Keratinocyte (primary cell): ENCODE measurements at regions not wholly inside any gene's neighbourhood (a gene's known extent, or its start where the extent isn't known, plus 50 kb on each side); places are given as distances from the start of the nearest gene placed in this dataset.

ENCODE experiments used
- DNase-seq: peaks from one replicate; pipeline ENCODE4 v3.0.0-alpha.2; 2011; ENCODE audit warnings: low read depth, missing footprints, low spot score
- FAIRE-seq: peaks from 2 replicates; lab custom pipeline; 2011; peaks lifted over from hg19 to GRCh38; lab: Jason Lieb, UNC
- H2AFZ ChIP-seq: 2 replicates; pipeline ENCODE4 v1.6.0; 2012; ENCODE audit warnings: low read length, control low read depth, inconsistent platforms; ENCODE audit not compliant: control insufficient read depth
- H3K27ac ChIP-seq: 2 replicates; pipeline ENCODE4 v1.5.1; 2011; ENCODE audit warnings: low read length; ENCODE audit not compliant: control insufficient read depth, insufficient read depth
- H3K27me3 ChIP-seq: 3 replicates; pipeline ENCODE4 v1.6.0; 2011; ENCODE audit warnings: low read length; ENCODE audit not compliant: control insufficient read depth, insufficient read depth; ENCODE audit errors: extremely low read depth
- H3K36me3 ChIP-seq, 2 experiments: 2 replicates in 1 of 2; 3 replicates in 1 of 2; pipeline ENCODE4 v1.5.1; 2011; ENCODE audit warnings: low read length in 2 of 2, mild to moderate bottlenecking in 1 of 2; ENCODE audit not compliant: control insufficient read depth in 2 of 2, insufficient read depth in 2 of 2; ENCODE audit errors: extremely low read depth in 1 of 2
- H3K4me1 ChIP-seq: 3 replicates; pipeline ENCODE4 v1.5.1; 2011; ENCODE audit warnings: low read length; ENCODE audit not compliant: control insufficient read depth, insufficient read depth; ENCODE audit errors: extremely low read depth
- H3K4me2 ChIP-seq: 3 replicates; pipeline ENCODE4 v1.6.0; 2011; ENCODE audit warnings: low read depth, low read length; ENCODE audit not compliant: control insufficient read depth, insufficient read depth; ENCODE audit errors: extremely low read depth
- H3K4me3 ChIP-seq, 3 experiments: fragments of 200-600 bp in 1 of 3; sonication (generic) in 1 of 3; 2 replicates in 2 of 3; 3 replicates in 1 of 3; pipeline ENCODE4 v1.5.1; 2011 to 2016; ENCODE audit warnings: low read length in 3 of 3, mild to moderate bottlenecking in 3 of 3, control low read depth in 2 of 3, inconsistent platforms in 1 of 3, low read depth in 1 of 3, mixed read lengths in 1 of 3, mixed run types in 1 of 3, moderate library complexity in 1 of 3; ENCODE audit not compliant: control insufficient read depth in 2 of 3, insufficient read depth in 2 of 3; ENCODE audit errors: extremely low read depth in 1 of 3
- H3K79me2 ChIP-seq: 2 replicates; pipeline ENCODE4 v1.6.0; 2012; ENCODE audit warnings: low read length; ENCODE audit not compliant: control insufficient read depth, insufficient read depth
- H3K9ac ChIP-seq: 3 replicates; pipeline ENCODE4 v1.6.0; 2011; ENCODE audit warnings: low read length; ENCODE audit not compliant: control insufficient read depth, insufficient read depth; ENCODE audit errors: extremely low read depth
- H3K9me1 ChIP-seq: 3 replicates; pipeline ENCODE4 v1.6.0; 2011; ENCODE audit warnings: low read length; ENCODE audit not compliant: control insufficient read depth, insufficient read depth; ENCODE audit errors: extremely low read depth
- H3K9me3 ChIP-seq: 2 replicates; pipeline ENCODE4 v1.5.1; 2012; ENCODE audit warnings: low read depth, low read length; ENCODE audit not compliant: control insufficient read depth
- H4K20me1 ChIP-seq: 3 replicates; pipeline ENCODE4 v1.6.0; 2011; ENCODE audit warnings: low read length; ENCODE audit not compliant: control insufficient read depth, insufficient read depth; ENCODE audit errors: extremely low read depth
- CTCF ChIP-seq, 3 experiments: IDR thresholded peaks in 1 of 3; conservative IDR thresholded peaks in 1 of 3; optimal IDR thresholded peaks in 1 of 3; 2 replicates in 2 of 3; 3 replicates in 1 of 3; pipeline versions ENCODE3 to v1.5.1; 2011; ENCODE audit warnings: low read length in 3 of 3, mild to moderate bottlenecking in 3 of 3, moderate library complexity in 2 of 3, control low read depth in 1 of 3, inconsistent platforms in 1 of 3; ENCODE audit not compliant: insufficient read depth in 2 of 3; ENCODE audit errors: extremely low read depth in 1 of 3
- EZH2 ChIP-seq: IDR thresholded peaks from one replicate; pipeline ENCODE4 v1.6.1; 2012; ENCODE audit warnings: inconsistent platforms, mild to moderate bottlenecking, low read length, moderate library complexity
- dilution Hi-C: fragments of 300-500 bp; cut with MboI; formaldehyde crosslinking; loops from one replicate; pipeline ENCODE4 v1.7.0; 2020; ENCODE audit warnings: low sequenced_read_pairs; ENCODE audit not compliant: extremely low pct_ligation_motif_present

- no peaks in the 10 kb centered on the region for H3K9me3 ChIP-seq
- H3K9ac ChIP-seq = no peak overlapping the region
- peaks cover 24% of the 10 kb centered on the region for H3K4me1 ChIP-seq
- H3K36me3 ChIP-seq = no peaks in the 10 kb centered on the region
- no peaks in the 10 kb centered on the region for H4K20me1 ChIP-seq
- dilution Hi-C loops = no loop called here
- H2AFZ ChIP-seq = no peak overlapping the region
- no peak overlapping the region for H3K4me3 ChIP-seq
- DNase-seq = peak; percentile 30
- no peak overlapping the region for H3K27ac ChIP-seq
- no peak overlapping the region for H3K4me2 ChIP-seq
- TF ChIP-seq CTCF (optimal IDR thresholded peaks at IDR 0.05 in 1 of 3, IDR thresholded peaks at IDR 0.05 in 1 of 3, conservative IDR thresholded peaks at IDR 0.05 in 1 of 3; ENCODE audit: extremely low read depth in 1 of 3, insufficient read depth in 2 of 3, low read length in 3 of 3) (no peak), EZH2 (no peak)
- no peaks in the 10 kb centered on the region for H3K79me2 ChIP-seq
- no peak for FAIRE-seq
- H3K27me3 ChIP-seq = no peaks in the 10 kb centered on the region
- H3K9me1 ChIP-seq = peaks cover 3% of the 10 kb centered on the region
Observed at GRCh38 chr2:48841126-48841525, 85.6 kb upstream of the LHCGR start.

GRCh38 chr2:48838029-48838428, 82.5 kb upstream of the LHCGR start:
- dilution Hi-C loops = no loop called here
- no peak for FAIRE-seq

More at GRCh38 chr2:48838029-48838428, 82.5 kb upstream of the LHCGR start:
- Histone ChIP-seq H3K27ac (no peak overlapping the region), H3K4me2 (no peak overlapping the region), H4K20me1 (no peaks in the 10 kb centered on the region), H3K9ac (no peak overlapping the region), H3K9me1 (no peaks in the 10 kb centered on the region), H2AFZ (no peak overlapping the region), H3K9me3 (no peaks in the 10 kb centered on the region), H3K27me3 (no peaks in the 10 kb centered on the region), H3K36me3 (no peaks in the 10 kb centered on the region), H3K4me1 (peaks cover 6% of the 10 kb centered on the region), H3K4me3 (no peak overlapping the region), H3K79me2 (no peaks in the 10 kb centered on the region)
- DNase-seq = no peak
- TF ChIP-seq EZH2 (no peak), CTCF (optimal IDR thresholded peaks at IDR 0.05 in 1 of 3, IDR thresholded peaks at IDR 0.05 in 1 of 3, conservative IDR thresholded peaks at IDR 0.05 in 1 of 3; ENCODE audit: extremely low read depth in 1 of 3, insufficient read depth in 2 of 3, low read length in 3 of 3) (no peak)
